ENCODE measurements at regions not wholly inside any gene's neighbourhood (a gene's known extent, or its start where the extent isn't known, plus 50 kb on each side); places are given as distances from the start of the nearest gene placed in this dataset.

- ATAC-seq: no peak
- no peak for TF ChIP-seq POU6F1 (CRISPR knock-in tag; IDR thresholded peaks at IDR 0.05; ENCODE audit: borderline replicate concordance, low read depth)
- no peak for TF ChIP-seq RARB (CRISPR knock-in tag; IDR thresholded peaks at IDR 0.05)
- no peak for TF ChIP-seq PPARA (CRISPR knock-in tag; IDR thresholded peaks at IDR 0.05; ENCODE audit: borderline replicate concordance)
- TF ChIP-seq ZFP3 (CRISPR knock-in tag; IDR thresholded peaks at IDR 0.05): no peak
- TF ChIP-seq GLIS3 (CRISPR knock-in tag; IDR thresholded peaks at IDR 0.05): no peak
- no peak for TF ChIP-seq ZFP30 (CRISPR knock-in tag; IDR thresholded peaks at IDR 0.05)
- TF ChIP-seq ESRRG (CRISPR knock-in tag; IDR thresholded peaks at IDR 0.05): no peak
- no peak for TF ChIP-seq TSHZ2 (CRISPR knock-in tag; IDR thresholded peaks at IDR 0.05)
- no peak for TF ChIP-seq BACH2 (CRISPR knock-in tag; IDR thresholded peaks at IDR 0.05; ENCODE audit: borderline replicate concordance)
Measured at GRCh38 chr11:80520507-80520887, 1079.7 kb upstream of the TENM4 start.

GRCh38 chr11:80519596-80520506 is 1079.0 kb upstream of the TENM4 start:
- TF ChIP-seq ESRRG (CRISPR knock-in tag; IDR thresholded peaks at IDR 0.05): no peak
- no peak for TF ChIP-seq OSR1 (CRISPR knock-in tag; IDR thresholded peaks at IDR 0.05)
- no peak for TF ChIP-seq ZFP30 (CRISPR knock-in tag; IDR thresholded peaks at IDR 0.05)
- no peak for TF ChIP-seq ARNTL (CRISPR knock-in tag; IDR thresholded peaks at IDR 0.05; ENCODE audit: borderline replicate concordance, low read depth)
- ATAC-seq: no peak

GRCh38 chr11:80517701-80518100 is 1076.9 kb upstream of the TENM4 start:
- TF ChIP-seq CSRNP3 (CRISPR knock-in tag; IDR thresholded peaks at IDR 0.05) (no peak), PPARA (CRISPR knock-in tag; IDR thresholded peaks at IDR 0.05; ENCODE audit: borderline replicate concordance) (no peak), GLIS3 (CRISPR knock-in tag; IDR thresholded peaks at IDR 0.05) (no peak), ZFP30 (CRISPR knock-in tag; IDR thresholded peaks at IDR 0.05) (no peak), CREB5 (CRISPR knock-in tag; IDR thresholded peaks at IDR 0.05; ENCODE audit: low read depth) (no peak)

GRCh38 chr11:80515097-80515496 is 1074.3 kb upstream of the TENM4 start:
- no peak for TF ChIP-seq RARB (CRISPR knock-in tag; IDR thresholded peaks at IDR 0.05)
- TF ChIP-seq ZC3H10 (CRISPR knock-in tag; IDR thresholded peaks at IDR 0.05): no peak
- TF ChIP-seq CREB5 (CRISPR knock-in tag; IDR thresholded peaks at IDR 0.05; ENCODE audit: low read depth): no peak
- TF ChIP-seq ZNF8 (CRISPR knock-in tag; IDR thresholded peaks at IDR 0.05): no peak
- no peak for TF ChIP-seq ZFP3 (CRISPR knock-in tag; IDR thresholded peaks at IDR 0.05)
- TF ChIP-seq ZNF565 (CRISPR knock-in tag; conservative IDR thresholded peaks at IDR 0.05; ENCODE audit: low read depth): no peak
- no peak for TF ChIP-seq SNAI2 (CRISPR knock-in tag; IDR thresholded peaks at IDR 0.05)
- TF ChIP-seq BACH2 (CRISPR knock-in tag; IDR thresholded peaks at IDR 0.05; ENCODE audit: borderline replicate concordance): no peak
- no peak for TF ChIP-seq ESRRG (CRISPR knock-in tag; IDR thresholded peaks at IDR 0.05)
- TF ChIP-seq CSDC2 (CRISPR knock-in tag; IDR thresholded peaks at IDR 0.05): no peak
- TF ChIP-seq CSRNP3 (CRISPR knock-in tag; IDR thresholded peaks at IDR 0.05): no peak
- TF ChIP-seq ZNF70 (CRISPR knock-in tag; IDR thresholded peaks at IDR 0.05): no peak
- no peak for TF ChIP-seq TOX (CRISPR knock-in tag; IDR thresholded peaks at IDR 0.05; ENCODE audit: borderline replicate concordance)
- TF ChIP-seq ISL1 (CRISPR knock-in tag; IDR thresholded peaks at IDR 0.05): no peak
- TF ChIP-seq ZFP30 (CRISPR knock-in tag; IDR thresholded peaks at IDR 0.05): no peak
- TF ChIP-seq TSHZ2 (CRISPR knock-in tag; IDR thresholded peaks at IDR 0.05): no peak
- TF ChIP-seq ARNTL (CRISPR knock-in tag; IDR thresholded peaks at IDR 0.05; ENCODE audit: borderline replicate concordance, low read depth): no peak
- ATAC-seq: no peak

More at GRCh38 chr11:80517701-80518100, 1076.9 kb upstream of the TENM4 start:
- ATAC-seq: no peak

All from SK-N-SH treated with all-trans-retinoic acid at 6 μM for 48 hours (cell line).